IgD-negative memory B cell (primary cell): ENCODE measurements at regions not wholly inside any gene's neighbourhood (a gene's known extent, or its start where the extent isn't known, plus 50 kb on each side); places are given as distances from the start of the nearest gene placed in this dataset.

Experiments
- H3K27ac Mint-ChIP-seq, 3 donors: one replicate each; pipeline ENCODE4 v1.8.0; 2020 to 2022; ENCODE audit warnings: mild to moderate bottlenecking in 3 of 3, mixed read lengths in 3 of 3, moderate library complexity in 1 of 3
- H3K27me3 Mint-ChIP-seq: one replicate; pipeline ENCODE4 v1.8.0; 2021; ENCODE audit warnings: mixed read lengths
- H3K36me3 Mint-ChIP-seq: one replicate; pipeline ENCODE4 v1.8.0; 2020; ENCODE audit warnings: mild to moderate bottlenecking, mixed read lengths
- H3K4me1 Mint-ChIP-seq, 3 donors: one replicate each; pipeline ENCODE4 v1.8.0; 2020 to 2022; ENCODE audit warnings: mixed read lengths in 3 of 3, mild to moderate bottlenecking in 1 of 3
- H3K4me3 Mint-ChIP-seq, 4 donors: one replicate each; pipeline ENCODE4 v1.8.0; 2020 to 2022; ENCODE audit warnings: mild to moderate bottlenecking in 4 of 4, mixed read lengths in 4 of 4, moderate library complexity in 3 of 4
- H3K9me3 Mint-ChIP-seq, 3 donors: one replicate each; pipeline ENCODE4 v1.8.0; 2020 to 2021; ENCODE audit warnings: mixed read lengths in 3 of 3, mild to moderate bottlenecking in 1 of 3

DNA sequence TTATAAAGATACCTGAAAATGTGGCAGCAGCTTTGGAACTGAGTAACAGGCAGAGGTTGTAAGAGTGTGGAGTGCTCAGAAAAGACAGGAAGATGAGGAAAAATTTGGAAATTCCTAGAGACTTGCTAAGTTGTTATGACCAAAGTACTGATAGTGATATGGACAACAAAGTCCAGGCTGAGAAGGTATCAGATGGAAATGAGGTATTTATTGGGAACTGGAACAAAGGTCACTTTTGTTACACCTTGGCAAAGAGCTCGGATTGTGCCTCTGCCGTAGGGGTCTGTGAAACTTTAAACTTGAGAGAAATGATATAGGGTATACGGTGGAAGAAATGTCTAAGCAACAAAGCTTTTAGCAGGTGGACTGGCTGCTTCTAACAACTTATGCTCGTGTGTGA lies 419.9 kb downstream of the PCDH17 start:
- no peak overlapping the region for H3K27ac Mint-ChIP-seq
- no peaks in the 10 kb centered on the region for H3K36me3 Mint-ChIP-seq
- no peak overlapping the region for H3K4me3 Mint-ChIP-seq
- H3K27me3 Mint-ChIP-seq, result no peaks in the 10 kb centered on the region
- H3K9me3 Mint-ChIP-seq, result peaks cover 0 to 1% (median 0%) of the 10 kb centered on the region in 3 donors
- no peaks in the 10 kb centered on the region for H3K4me1 Mint-ChIP-seq

DNA sequence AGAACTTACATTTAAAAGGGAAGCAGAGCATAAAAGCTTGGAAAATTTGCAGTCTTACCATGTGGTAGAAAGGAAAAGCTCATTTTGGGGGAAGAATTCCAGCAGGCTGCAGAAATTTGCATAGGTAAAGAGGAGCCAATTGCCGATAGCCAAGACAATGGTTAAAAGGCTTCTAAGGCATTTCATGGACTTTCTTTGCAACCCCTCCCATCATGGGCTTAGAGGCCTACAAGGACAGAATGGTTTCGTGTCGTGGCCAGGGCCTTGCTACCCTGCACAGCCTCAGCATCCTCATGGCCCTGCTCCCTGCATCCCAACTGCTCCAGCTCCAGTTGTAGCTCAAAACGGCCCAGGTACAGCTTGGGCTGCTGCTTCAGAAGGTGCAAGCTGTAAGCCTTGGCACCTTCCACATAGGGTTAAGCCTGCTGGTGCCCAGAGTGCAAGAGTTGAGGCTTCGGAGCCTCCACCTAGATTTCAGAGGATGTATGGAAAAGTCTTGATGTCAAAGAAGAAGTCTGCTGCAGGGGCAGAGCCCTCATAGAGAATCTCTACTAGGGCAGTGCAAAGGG lies 420.3 kb downstream of the PCDH17 start:
- Mint-ChIP-seq H3K27me3 (no peaks in the 10 kb centered on the region), H3K27ac (no peak overlapping the region), H3K36me3 (no peaks in the 10 kb centered on the region), H3K4me3 (no peak overlapping the region), H3K4me1 (no peaks in the 10 kb centered on the region), H3K9me3 (no peaks in the 10 kb centered on the region)

DNA sequence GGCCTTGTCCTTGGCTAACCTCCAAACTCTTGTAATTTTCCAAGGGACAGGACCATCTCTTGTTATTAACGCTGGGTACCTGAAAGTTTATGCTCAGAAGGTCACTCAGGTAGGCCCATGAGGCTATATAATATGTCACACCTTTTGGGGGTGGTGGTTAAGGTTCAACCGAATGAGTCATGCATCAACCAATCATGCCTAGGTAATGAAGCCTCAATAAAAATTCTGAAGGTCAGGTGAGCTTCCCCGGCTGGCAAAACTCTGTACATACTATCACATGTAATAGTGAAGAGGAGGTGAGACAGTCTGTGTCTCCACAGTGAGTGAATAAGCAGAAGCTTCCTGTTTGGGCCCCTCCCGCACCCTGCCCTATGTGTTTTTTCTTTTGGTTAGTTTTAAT lies 424.9 kb downstream of the PCDH17 start:
- H3K9me3 Mint-ChIP-seq, result peaks cover 0 to 2% (median 0%) of the 10 kb centered on the region in 3 donors
- no peaks in the 10 kb centered on the region for H3K36me3 Mint-ChIP-seq
- H3K27ac Mint-ChIP-seq, result no peak overlapping the region
- H3K4me1 Mint-ChIP-seq, result no peaks in the 10 kb centered on the region
- H3K27me3 Mint-ChIP-seq, result no peaks in the 10 kb centered on the region
- H3K4me3 Mint-ChIP-seq, result no peak overlapping the region

DNA sequence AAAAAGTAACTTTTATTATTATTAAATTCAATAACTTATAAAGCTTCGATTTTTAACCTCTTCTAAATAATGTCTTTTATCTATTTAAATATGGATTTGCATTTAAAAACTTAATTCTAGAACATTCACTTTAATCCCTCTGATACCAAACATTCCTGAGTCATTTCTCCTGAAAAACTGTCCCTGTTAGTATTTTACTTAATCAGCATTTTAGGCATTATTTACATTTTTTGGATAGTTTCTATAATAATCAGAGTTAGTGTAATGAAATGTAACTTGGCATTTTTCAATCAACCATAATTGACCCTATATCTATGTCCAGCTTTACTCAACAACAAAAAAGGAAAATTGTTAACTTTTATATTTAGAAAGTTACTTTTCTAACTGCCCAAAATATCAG lies 428.1 kb downstream of the PCDH17 start:
- no peak overlapping the region for H3K4me3 Mint-ChIP-seq
- no peaks in the 10 kb centered on the region for H3K4me1 Mint-ChIP-seq
- no peaks in the 10 kb centered on the region for H3K36me3 Mint-ChIP-seq
- H3K27ac Mint-ChIP-seq, result no peak overlapping the region
- H3K27me3 Mint-ChIP-seq, result no peaks in the 10 kb centered on the region
- H3K9me3 Mint-ChIP-seq, result peaks cover 0 to 2% (median 1%) of the 10 kb centered on the region in 3 donors

DNA sequence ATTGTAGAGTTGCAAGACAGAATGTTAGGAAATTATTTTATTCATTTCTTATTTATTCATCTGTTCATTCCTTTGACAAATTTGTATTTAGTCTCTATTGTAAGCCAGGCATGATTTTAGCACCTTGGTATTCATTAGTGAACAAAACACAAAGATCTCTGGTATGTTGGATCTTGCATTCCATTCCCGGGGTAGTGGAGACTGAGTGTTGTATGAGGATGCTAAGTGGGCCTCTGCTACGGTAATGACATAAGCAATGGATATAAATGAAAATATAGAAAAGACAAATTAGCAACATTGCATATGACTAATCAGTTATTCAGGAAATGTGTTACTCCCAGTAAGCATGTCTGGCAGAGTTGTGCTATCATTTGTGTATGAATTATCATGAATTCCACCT lies 449.3 kb downstream of the PCDH17 start:
- H3K27ac Mint-ChIP-seq, result no peak overlapping the region
- peaks cover 1 to 8% (median 3%) of the 10 kb centered on the region in 3 donors for H3K9me3 Mint-ChIP-seq
- no peak overlapping the region for H3K4me3 Mint-ChIP-seq
- no peaks in the 10 kb centered on the region for H3K27me3 Mint-ChIP-seq
- H3K36me3 Mint-ChIP-seq, result no peaks in the 10 kb centered on the region
- H3K4me1 Mint-ChIP-seq, result no peaks in the 10 kb centered on the region

DNA sequence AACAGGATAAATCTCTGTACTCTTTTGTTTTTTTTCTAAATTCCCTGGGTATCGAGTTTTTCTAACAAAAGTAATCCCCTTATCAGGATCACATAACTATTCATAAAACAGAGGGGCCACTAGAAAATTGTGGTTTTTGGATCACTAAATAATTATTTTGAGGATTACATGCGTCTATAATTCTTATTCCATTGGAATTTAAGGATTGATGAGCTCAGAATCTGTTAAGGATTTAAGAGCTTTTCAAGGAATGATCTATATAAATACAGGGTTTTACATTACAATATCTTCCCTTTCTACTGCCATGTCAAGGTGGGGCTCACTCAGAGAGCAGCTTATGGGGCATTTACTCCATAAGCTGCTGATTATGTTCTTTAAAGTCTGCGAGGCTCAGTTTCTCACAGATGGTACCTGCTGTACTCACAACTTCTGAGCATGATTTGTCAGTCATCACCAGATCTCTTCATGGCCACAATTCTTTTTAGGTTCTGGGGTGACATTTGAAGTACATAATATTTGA lies 449.8 kb downstream of the PCDH17 start:
- H3K9me3 Mint-ChIP-seq, result peaks cover 1 to 8% (median 3%) of the 10 kb centered on the region in 3 donors
- H3K27me3 Mint-ChIP-seq, result no peaks in the 10 kb centered on the region
- H3K36me3 Mint-ChIP-seq, result no peaks in the 10 kb centered on the region
- no peak overlapping the region for H3K27ac Mint-ChIP-seq
- H3K4me3 Mint-ChIP-seq, result no peak overlapping the region
- H3K4me1 Mint-ChIP-seq, result no peaks in the 10 kb centered on the region

DNA sequence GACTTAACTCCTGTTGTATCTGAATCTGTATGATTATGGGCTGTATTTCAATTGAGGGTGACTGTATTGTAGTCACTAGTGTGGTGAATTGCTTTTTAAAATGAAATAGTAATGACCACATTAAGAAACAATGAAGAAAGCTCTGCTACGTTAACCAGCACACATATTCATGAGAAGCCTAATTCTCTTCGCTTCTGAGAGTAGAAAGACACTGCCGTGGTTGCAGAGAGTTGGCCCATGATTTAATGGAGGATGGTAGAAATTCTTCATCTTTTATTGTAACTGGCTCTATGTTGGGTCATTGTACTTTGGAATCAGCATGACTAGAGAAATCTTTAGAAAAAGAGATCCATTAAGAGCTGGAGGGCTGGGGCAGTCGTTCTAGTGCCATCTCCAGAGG lies 451.5 kb downstream of the PCDH17 start:
- no peaks in the 10 kb centered on the region for H3K4me1 Mint-ChIP-seq
- no peaks in the 10 kb centered on the region for H3K27me3 Mint-ChIP-seq
- no peaks in the 10 kb centered on the region for H3K36me3 Mint-ChIP-seq
- peaks cover 3 to 8% (median 4%) of the 10 kb centered on the region in 3 donors for H3K9me3 Mint-ChIP-seq
- no peak overlapping the region for H3K4me3 Mint-ChIP-seq
- H3K27ac Mint-ChIP-seq, result no peak overlapping the region

DNA sequence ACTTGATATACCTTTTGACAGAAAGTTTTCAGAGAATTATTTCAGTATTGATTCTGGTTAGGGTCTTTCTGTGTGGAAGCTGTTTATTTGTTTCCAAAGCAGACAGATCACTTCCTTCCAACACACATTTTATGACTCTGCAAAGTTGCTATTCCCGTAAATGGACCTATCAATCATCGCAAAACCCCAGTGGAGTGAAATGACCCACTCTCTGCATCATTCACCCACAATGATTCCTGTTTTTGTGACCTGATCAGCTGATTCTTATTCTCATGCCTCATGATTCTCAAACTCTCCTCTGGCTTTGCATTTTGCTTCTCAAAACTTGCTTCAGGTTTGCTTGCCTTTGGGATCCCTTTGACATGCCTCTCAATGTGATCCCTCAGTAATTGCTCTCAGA lies 453.7 kb downstream of the PCDH17 start:
- no peaks in the 10 kb centered on the region for H3K4me1 Mint-ChIP-seq
- no peaks in the 10 kb centered on the region for H3K27me3 Mint-ChIP-seq
- no peak overlapping the region for H3K4me3 Mint-ChIP-seq
- no peak overlapping the region for H3K27ac Mint-ChIP-seq
- H3K9me3 Mint-ChIP-seq, result peaks cover 2 to 8% (median 3%) of the 10 kb centered on the region in 3 donors
- H3K36me3 Mint-ChIP-seq, result no peaks in the 10 kb centered on the region

DNA sequence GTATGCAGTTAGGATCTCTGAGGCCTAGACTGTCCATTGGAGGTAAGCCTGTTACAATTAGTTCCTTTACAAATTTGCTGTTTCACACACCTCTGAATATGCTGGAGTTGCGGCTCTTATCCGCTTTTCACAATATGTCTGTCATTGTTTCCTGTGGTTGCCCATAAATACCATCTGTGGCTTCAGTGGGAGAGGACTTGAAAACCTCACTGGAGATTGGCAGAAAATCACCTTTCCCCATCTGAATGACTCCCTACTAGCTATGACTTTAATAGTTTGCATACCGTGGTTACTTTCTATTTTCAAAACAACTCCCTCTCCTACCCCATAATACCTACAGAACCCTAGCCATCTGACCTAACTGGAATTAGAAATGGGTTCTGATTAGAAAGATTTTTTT lies 454.3 kb downstream of the PCDH17 start:
- H3K4me3 Mint-ChIP-seq, result no peak overlapping the region
- H3K9me3 Mint-ChIP-seq, result peaks cover 2 to 8% (median 3%) of the 10 kb centered on the region in 3 donors
- no peaks in the 10 kb centered on the region for H3K4me1 Mint-ChIP-seq
- H3K27ac Mint-ChIP-seq, result no peak overlapping the region
- H3K36me3 Mint-ChIP-seq, result no peaks in the 10 kb centered on the region
- H3K27me3 Mint-ChIP-seq, result no peaks in the 10 kb centered on the region

DNA sequence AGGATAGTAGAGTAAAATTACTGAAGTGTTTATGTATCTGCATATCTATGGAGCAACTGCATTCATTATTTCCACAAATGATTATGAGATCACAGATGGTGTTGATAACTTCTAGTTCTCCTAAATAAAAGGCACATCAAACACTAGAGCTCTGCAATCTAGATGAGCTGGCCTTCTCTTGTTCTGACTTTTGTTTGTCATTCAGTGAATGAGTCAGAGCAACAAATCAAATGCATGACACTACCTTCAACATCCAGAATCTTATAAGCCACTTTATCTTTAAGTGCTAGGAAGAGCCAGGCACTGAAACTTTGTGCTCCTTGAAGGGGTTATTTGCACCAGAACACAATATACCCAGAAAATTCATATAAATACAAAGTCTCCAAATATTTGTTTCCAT lies 456.0 kb downstream of the PCDH17 start:
- Mint-ChIP-seq H3K27ac (no peak overlapping the region), H3K9me3 (peaks cover 2 to 5% (median 3%) of the 10 kb centered on the region in 3 donors), H3K4me1 (no peaks in the 10 kb centered on the region)

DNA sequence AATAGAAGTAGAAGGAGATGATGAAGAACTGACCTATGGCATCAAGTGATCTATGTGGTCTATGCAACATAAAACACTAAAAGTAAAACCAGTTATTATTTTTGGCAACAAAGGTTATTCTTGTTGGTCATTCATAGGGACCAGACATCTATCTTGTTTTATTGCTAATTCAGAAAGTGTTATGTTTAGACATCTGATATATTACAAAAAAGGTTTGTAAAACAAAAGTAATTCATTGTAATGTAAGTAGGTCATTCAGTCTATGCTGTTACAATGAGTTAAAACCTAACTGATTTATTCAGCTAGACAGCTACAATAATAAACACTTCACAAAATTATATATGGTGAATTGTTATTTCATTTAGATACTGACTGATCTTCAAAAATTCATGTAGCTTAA lies 461.9 kb downstream of the PCDH17 start:
- H3K27me3 Mint-ChIP-seq, result no peaks in the 10 kb centered on the region
- no peak overlapping the region for H3K4me3 Mint-ChIP-seq
- H3K9me3 Mint-ChIP-seq, result peaks cover 0 to 25% (median 0%) of the 10 kb centered on the region in 3 donors
- H3K36me3 Mint-ChIP-seq, result no peaks in the 10 kb centered on the region
- no peaks in the 10 kb centered on the region for H3K4me1 Mint-ChIP-seq
- no peak overlapping the region for H3K27ac Mint-ChIP-seq

More for the DNA sequence above, 456.0 kb downstream of the PCDH17 start:
- no peak overlapping the region for H3K4me3 Mint-ChIP-seq
- no peaks in the 10 kb centered on the region for H3K27me3 Mint-ChIP-seq
- no peaks in the 10 kb centered on the region for H3K36me3 Mint-ChIP-seq

DNA sequence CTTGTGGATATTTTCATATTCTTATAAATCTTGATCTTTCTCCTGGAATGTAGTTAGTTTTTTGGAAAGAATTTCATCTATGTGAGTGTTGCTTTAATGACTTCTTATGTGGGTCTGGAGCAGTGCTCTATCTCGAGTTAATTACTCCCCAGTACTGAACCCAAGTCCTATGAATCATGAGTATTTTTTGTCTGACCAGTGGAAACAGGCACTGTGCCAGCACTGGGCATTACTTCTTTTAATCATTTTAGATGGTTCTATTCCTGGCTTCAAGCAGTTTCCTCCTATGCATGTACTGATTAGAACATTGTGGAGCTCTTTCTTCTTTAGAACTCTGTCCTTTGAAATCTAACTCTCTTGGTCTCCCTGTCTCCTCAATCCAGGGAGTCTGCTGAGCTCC lies 466.3 kb downstream of the PCDH17 start:
- Mint-ChIP-seq H3K4me1 (no peaks in the 10 kb centered on the region), H3K27ac (no peak overlapping the region), H3K36me3 (no peaks in the 10 kb centered on the region), H3K4me3 (no peak overlapping the region), H3K27me3 (no peaks in the 10 kb centered on the region), H3K9me3 (peaks cover 0 to 20% (median 0%) of the 10 kb centered on the region in 3 donors)

DNA sequence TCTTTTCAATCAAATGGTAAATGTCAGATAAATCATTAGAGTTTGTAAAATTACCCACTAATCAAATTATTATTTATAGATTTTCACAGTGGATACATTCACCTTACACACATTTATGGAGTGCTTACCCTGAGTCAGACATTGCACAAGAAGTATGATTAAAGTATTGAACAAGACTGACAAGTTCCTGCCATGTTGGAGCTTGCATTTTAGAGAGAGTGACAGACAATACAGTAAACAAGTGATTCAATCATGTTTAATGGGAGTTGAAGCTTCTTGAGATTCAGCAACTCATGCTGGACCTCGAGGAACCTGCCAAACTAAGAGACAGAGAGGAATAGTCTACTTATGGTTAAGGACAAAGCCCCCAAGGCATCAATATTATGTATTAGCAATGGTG lies 487.8 kb downstream of the PCDH17 start:
- H3K36me3 Mint-ChIP-seq, result no peaks in the 10 kb centered on the region
- no peak overlapping the region for H3K4me3 Mint-ChIP-seq
- no peak overlapping the region for H3K27ac Mint-ChIP-seq
- H3K9me3 Mint-ChIP-seq, result peaks cover 0 to 8% (median 6%) of the 10 kb centered on the region in 3 donors
- H3K4me1 Mint-ChIP-seq, result no peaks in the 10 kb centered on the region
- H3K27me3 Mint-ChIP-seq, result no peaks in the 10 kb centered on the region

DNA sequence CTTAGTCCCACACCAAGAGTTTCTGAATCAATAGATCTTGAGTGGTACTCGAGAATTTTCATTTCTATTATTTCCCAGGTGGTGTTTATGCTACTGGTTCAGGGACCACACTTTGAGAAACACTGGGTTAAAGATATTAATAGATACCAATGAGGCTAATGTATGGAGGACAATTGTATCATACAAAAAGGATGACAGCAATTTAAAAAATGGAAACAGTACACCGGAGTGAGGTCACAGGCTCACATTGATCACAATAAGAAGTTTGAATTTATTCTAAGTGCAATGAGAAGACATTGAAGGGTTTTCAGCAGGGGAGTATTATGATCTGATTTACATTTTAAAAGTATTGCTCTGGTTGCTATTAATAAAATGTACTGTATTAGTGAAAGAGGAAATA lies 488.3 kb downstream of the PCDH17 start:
- H3K36me3 Mint-ChIP-seq, result no peaks in the 10 kb centered on the region
- H3K4me3 Mint-ChIP-seq, result no peak overlapping the region
- no peaks in the 10 kb centered on the region for H3K27me3 Mint-ChIP-seq
- H3K4me1 Mint-ChIP-seq, result no peaks in the 10 kb centered on the region
- H3K27ac Mint-ChIP-seq, result no peak overlapping the region
- H3K9me3 Mint-ChIP-seq, result peaks cover 0 to 8% (median 4%) of the 10 kb centered on the region in 3 donors

DNA sequence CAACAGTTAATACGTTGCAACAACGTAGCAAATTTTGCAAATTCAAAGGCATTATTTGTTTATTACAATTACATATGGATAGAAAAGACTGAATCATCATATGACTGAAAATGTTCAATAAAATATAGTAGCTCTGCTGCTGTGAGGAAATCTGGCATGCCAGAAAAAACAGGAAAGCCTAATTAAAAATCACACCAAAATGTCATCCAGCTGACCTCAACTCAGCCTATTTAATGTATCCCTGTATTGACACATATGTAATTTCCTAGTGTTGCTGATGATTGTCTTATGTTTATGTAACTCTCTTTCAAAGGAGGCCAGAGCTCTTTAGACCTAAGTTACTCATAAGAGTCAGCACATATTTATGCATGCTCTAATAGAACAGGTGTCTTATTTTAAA lies 495.0 kb downstream of the PCDH17 start:
- no peaks in the 10 kb centered on the region for H3K4me1 Mint-ChIP-seq
- H3K27ac Mint-ChIP-seq, result no peak overlapping the region
- no peak overlapping the region for H3K4me3 Mint-ChIP-seq
- no peaks in the 10 kb centered on the region for H3K27me3 Mint-ChIP-seq
- H3K9me3 Mint-ChIP-seq, result peaks cover 4 to 13% (median 6%) of the 10 kb centered on the region in 3 donors
- no peaks in the 10 kb centered on the region for H3K36me3 Mint-ChIP-seq

DNA sequence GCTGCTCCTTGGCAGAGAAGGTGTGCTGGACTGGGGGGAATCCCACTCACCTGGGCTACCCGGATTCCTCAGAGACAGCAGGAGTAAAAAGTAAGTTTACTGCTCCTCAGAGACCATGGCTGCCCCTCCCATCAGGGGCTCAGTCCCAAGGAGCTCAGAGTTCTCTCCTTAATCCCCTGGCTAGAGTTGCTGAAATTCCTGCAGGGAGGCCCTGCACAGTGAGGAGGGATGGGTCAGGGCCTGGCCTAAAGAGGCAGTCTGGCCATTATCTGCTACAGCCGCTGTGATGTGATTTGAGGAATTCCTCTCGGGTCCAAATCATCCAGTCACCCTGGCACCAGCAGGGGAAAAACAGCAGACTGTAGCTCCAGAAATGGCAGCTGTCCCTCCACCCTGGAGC lies 502.5 kb downstream of the PCDH17 start:
- Mint-ChIP-seq H3K9me3 (peaks cover 5 to 8% (median 6%) of the 10 kb centered on the region in 3 donors), H3K4me3 (no peak overlapping the region), H3K27me3 (no peaks in the 10 kb centered on the region), H3K27ac (no peak overlapping the region), H3K36me3 (no peaks in the 10 kb centered on the region), H3K4me1 (peaks cover 0 to 3% (median 0%) of the 10 kb centered on the region in 3 donors)
